ENCODE measurements at regions not wholly inside any gene's neighbourhood (a gene's known extent, or its start where the extent isn't known, plus 50 kb on each side); places are given as distances from the start of the nearest gene placed in this dataset.
A peak's percentile ranks its signal among the peaks of the same experiment; 100 is the strongest.

- no peak overlapping the region for H3K27ac ChIP-seq (replicated peaks)
- no peak overlapping the region for H3K4me3 ChIP-seq (replicated peaks; ENCODE audit: insufficient read depth, low read length)
- DNase-seq (ENCODE audit: low read depth in 1 of 2, low spot score in 1 of 2), result no peak
- TF ChIP-seq GABPA (IDR thresholded peaks at IDR 0.05; ENCODE audit: low read depth), result no peak
- TF ChIP-seq CTCF (IDR thresholded peaks at IDR 0.05; ENCODE audit: insufficient read depth, low read length), result no peak
- TF ChIP-seq, protein P1, sequence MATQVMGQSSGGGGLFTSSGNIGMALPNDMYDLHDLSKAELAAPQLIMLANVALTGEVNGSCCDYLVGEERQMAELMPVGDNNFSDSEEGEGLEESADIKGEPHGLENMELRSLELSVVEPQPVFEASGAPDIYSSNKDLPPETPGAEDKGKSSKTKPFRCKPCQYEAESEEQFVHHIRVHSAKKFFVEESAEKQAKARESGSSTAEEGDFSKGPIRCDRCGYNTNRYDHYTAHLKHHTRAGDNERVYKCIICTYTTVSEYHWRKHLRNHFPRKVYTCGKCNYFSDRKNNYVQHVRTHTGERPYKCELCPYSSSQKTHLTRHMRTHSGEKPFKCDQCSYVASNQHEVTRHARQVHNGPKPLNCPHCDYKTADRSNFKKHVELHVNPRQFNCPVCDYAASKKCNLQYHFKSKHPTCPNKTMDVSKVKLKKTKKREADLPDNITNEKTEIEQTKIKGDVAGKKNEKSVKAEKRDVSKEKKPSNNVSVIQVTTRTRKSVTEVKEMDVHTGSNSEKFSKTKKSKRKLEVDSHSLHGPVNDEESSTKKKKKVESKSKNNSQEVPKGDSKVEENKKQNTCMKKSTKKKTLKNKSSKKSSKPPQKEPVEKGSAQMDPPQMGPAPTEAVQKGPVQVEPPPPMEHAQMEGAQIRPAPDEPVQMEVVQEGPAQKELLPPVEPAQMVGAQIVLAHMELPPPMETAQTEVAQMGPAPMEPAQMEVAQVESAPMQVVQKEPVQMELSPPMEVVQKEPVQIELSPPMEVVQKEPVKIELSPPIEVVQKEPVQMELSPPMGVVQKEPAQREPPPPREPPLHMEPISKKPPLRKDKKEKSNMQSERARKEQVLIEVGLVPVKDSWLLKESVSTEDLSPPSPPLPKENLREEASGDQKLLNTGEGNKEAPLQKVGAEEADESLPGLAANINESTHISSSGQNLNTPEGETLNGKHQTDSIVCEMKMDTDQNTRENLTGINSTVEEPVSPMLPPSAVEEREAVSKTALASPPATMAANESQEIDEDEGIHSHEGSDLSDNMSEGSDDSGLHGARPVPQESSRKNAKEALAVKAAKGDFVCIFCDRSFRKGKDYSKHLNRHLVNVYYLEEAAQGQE (IDR thresholded peaks at IDR 0.05; ENCODE audit: insufficient replicate concordance, low read depth), result no peak
- TF ChIP-seq SPI1 (IDR thresholded peaks at IDR 0.05; ENCODE audit: borderline replicate concordance, low read depth), result no peak
- no peak for TF ChIP-seq POLR2AphosphoS5 (IDR thresholded peaks at IDR 0.05; ENCODE audit: low read depth)
- H3K27me3 ChIP-seq (ENCODE audit: insufficient read depth, poor library complexity, severe bottlenecking), result no peaks in the 10 kb centered on the region
Observed at GRCh38 chr6:43846556-43846955, 76.5 kb downstream of the VEGFA start.

DNA sequence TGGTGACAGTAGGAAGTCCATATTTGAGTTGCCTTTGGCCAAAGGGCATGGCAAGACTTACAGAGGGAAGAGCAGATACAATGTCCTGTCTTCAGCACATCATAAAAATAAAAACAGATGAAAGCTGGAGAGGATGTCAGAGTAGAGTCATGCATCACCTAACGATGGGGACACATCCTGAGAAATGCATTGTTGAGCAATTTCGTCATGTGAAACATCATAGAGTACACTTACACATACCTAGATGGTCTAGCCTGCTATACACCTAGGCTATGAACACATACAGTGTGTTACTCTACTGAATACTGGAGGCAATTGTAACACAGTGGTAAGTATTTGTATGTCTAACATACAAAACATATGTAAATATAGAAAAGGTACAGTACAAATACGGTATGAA is 75.6 kb downstream of the VEGFA start:
- no peak overlapping the region for H3K27ac ChIP-seq (replicated peaks)
- H3K27me3 ChIP-seq (ENCODE audit: insufficient read depth, poor library complexity, severe bottlenecking), result no peaks in the 10 kb centered on the region
- no peak for TF ChIP-seq CTCF (IDR thresholded peaks at IDR 0.05; ENCODE audit: insufficient read depth, low read length)
- TF ChIP-seq, protein P1 (IDR thresholded peaks at IDR 0.05; ENCODE audit: insufficient replicate concordance, low read depth), result no peak
- no peak for TF ChIP-seq GABPA (IDR thresholded peaks at IDR 0.05; ENCODE audit: low read depth)
- TF ChIP-seq POLR2AphosphoS5 (IDR thresholded peaks at IDR 0.05; ENCODE audit: low read depth), result no peak
- TF ChIP-seq SPI1 (IDR thresholded peaks at IDR 0.05; ENCODE audit: borderline replicate concordance, low read depth), result no peak
- no peak overlapping the region for H3K4me3 ChIP-seq (replicated peaks; ENCODE audit: insufficient read depth, low read length)
- peak; percentile 23 to 39 for DNase-seq (ENCODE audit: low read depth in 1 of 2, low spot score in 1 of 2)

DNA sequence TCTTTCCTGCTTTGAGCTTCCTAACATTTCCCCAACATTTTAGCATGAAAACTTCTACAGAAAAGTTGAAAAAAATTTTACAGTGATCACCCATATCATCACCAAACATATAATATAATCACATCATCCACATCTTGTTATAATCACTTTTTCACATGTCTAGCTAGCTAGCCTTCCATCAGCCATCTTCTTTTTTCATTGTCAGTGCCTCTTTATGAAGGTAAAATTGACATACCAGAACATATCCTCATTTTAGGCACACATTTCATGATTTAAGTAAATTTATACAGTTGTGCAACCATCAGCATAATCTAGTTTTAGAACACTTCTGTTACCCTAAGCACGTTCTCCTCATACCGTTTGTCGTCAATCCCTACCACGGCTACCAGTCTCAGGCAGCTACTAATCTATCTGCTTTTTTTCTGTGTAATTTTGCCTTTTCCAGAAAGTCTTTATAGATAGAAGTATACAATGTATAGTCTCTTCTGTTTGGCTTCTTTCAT is 73.7 kb downstream of the VEGFA start:
- Histone ChIP-seq H3K27me3 (ENCODE audit: insufficient read depth, poor library complexity, severe bottlenecking) (no peaks in the 10 kb centered on the region), H3K27ac (replicated peaks) (no peak overlapping the region), H3K4me3 (replicated peaks; ENCODE audit: insufficient read depth, low read length) (no peak overlapping the region)
- DNase-seq (ENCODE audit: low read depth in 1 of 2, low spot score in 1 of 2), result no peak
- no peak for TF ChIP-seq SPI1 (IDR thresholded peaks at IDR 0.05; ENCODE audit: borderline replicate concordance, low read depth)
- TF ChIP-seq CTCF (IDR thresholded peaks at IDR 0.05; ENCODE audit: insufficient read depth, low read length), result no peak
- TF ChIP-seq POLR2AphosphoS5 (IDR thresholded peaks at IDR 0.05; ENCODE audit: low read depth), result no peak
- TF ChIP-seq, protein P1 (IDR thresholded peaks at IDR 0.05; ENCODE audit: insufficient replicate concordance, low read depth), result no peak
- TF ChIP-seq GABPA (IDR thresholded peaks at IDR 0.05; ENCODE audit: low read depth), result no peak
